D341Med (cell line): ENCODE measurements at regions not wholly inside any gene's neighbourhood (a gene's known extent, or its start where the extent isn't known, plus 50 kb on each side); places are given as distances from the start of the nearest gene placed in this dataset.

Source experiments
- DNase-seq: peaks from one replicate; pipeline ENCODE4 v3.0.0; 2012; ENCODE audit warnings: low spot score

DNA sequence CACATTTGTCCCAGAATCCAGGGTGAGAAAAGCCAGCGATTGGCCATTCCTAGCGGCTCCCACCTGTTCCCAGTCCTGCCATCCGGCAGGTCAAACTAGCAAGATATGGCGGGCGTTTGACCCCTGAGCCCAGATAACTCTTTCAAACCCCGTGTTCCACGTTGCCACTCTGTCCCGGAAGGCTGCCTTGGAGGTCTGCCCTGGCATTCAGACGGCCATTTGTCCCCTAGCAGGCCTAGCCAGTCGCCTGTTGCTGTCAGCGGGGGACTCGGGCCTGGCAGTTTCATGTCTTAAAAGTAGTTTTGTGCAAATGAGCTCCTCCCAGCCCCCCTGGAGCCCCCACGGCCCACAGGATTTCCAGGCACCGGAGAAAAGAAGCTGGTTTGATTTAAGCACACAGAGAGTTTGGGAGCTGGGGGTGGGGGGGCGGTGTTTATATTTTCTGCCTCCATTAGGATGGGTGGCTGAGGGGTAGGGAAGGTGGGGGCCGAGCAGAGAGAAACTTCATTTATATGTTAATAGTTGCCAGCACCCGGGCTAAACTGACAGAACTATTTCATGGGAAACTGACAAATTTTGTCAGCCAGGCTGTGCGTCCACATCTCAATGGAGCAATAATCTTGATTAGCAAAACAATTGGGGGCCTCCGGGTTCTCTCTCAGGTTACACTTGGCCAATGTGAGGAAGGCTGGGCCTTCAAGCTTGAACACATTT lies 240.9 kb upstream of the SALL1 start:
- no peak for DNase-seq

DNA sequence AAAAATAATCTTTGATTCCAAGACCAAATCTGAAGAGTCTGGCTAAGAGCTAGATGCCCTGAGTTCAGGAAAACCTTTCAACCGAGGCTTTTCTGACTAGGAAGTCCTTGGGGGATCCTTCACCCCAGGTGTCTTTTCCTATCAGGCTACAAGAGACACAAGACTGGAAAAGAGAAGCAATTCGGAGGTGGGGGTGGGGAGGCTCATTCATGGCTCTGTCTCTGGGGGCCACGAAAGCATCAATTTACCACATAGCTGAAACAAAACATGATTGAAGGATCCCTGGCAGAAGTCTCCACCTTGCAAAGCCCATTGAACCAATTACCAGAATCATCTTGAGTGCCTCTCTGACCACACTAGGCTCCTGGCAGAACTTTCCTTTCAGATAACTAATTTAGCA lies 239.8 kb upstream of the SALL1 start:
- no peak for DNase-seq

DNA sequence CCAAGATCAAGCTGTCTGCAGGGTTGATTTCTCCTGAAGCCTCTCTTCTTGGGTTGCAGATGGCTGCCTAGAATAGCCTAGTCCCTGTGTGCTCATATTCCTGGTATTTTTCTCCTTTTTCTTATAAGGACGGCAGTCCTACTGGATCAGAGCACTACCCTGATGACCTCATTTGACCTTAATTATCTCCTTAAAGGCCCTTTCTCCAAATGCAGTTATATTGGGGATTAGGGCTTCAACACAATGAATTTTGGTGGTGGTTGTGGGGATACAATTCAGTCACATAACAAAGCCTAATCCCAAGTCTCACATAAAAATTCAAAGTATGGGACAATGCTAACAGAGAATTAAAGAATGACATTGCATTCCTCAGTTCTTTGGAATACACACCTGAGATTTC lies 238.8 kb upstream of the SALL1 start:
- DNase-seq, result no peak

DNA sequence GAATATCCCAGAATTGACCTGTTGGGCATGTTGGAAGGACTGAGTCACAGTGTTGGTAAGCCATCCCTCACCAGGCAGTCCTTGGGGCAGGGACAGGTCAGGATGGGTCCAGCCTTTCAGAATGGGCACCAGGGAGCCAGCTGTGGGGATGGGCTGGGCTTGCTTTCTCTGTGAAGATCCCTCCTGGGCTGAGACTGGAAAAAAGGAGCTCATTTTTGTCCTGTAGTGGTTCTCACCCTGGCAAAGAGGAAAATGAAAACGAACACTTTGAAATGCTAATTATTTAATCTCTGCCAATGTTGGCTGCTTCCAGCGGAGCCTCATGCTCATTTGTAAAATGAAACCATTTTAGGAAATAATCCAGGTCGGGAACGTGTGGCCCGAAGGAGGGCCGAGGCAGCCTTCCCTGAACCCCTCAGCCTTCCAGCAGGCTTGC lies 237.5 kb upstream of the SALL1 start:
- DNase-seq, result no peak

DNA sequence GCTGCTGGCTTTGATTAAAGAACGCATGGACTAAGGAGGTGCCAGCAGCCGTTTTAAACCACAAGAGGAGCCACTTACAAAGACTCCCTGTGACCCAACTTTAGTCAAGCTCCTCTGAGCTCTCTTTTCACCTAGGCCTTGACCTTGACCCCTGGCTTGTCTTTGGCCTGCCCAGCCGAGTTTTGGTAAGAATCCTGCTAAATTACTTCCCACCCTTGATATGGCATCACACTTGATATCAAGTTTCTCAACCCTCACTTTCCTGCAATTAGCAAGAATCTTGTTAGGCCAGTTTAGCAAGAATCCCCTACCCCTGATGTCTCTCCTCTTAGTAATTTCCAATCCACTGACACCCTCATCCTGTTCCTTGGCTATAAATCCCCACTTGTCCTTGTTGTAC lies 232.8 kb upstream of the SALL1 start:
- DNase-seq, result no peak

DNA sequence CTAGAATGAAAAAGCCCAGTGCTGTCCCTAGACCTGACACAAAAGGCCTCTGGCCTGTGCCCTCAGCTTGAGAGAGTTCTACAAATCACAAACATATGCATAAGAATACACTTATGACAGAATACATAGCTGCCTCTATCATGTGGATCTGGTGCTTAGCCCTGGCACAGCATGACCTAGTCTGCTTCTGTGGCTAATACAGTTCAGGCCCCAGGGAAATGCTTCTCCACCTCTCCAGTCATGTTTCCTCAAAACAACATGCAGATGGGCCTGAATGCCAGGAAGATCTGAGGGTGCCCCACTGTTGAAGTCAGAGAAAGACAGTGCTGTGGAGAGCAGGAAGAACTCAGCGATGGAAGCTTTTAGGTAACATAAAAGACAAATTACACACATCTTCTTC lies 231.9 kb upstream of the SALL1 start:
- no peak for DNase-seq

DNA sequence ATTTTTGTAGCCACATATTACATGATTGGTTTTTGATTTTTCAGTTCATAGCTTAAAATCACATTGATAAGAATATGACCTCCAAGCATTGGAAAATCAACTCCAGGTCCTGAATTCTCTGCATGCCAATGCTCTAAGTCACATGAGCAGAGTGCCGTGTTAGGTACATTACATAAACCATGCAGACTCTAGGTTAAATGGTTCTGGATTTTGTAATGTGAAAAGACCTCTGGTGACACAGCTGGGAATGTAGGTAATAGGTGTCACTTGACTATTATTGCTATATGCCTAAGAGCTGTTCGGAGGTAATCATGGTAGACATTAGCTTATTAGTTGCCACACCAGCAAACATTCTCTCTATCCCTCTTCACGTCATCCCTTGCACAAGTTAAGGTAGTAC lies 231.1 kb upstream of the SALL1 start:
- DNase-seq, result no peak

DNA sequence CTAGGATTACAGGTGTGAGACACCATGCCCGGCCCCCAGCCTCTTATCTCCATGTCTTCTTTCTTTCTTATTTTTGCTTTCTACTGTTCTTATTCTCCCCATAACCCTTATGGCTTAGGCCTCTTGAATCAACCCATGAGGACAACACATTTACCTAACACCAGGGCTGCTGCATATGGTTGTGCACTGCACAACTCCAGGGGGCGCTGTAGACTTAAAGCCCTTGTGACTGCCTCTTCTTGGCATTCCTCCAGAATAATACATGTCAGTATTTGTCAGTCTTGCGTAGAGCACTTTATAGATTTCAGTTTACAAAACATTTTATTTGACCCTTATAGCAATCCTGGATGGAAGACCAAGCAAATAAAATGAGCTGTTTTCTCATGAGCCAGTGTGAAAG lies 225.0 kb upstream of the SALL1 start:
- no peak for DNase-seq

DNA sequence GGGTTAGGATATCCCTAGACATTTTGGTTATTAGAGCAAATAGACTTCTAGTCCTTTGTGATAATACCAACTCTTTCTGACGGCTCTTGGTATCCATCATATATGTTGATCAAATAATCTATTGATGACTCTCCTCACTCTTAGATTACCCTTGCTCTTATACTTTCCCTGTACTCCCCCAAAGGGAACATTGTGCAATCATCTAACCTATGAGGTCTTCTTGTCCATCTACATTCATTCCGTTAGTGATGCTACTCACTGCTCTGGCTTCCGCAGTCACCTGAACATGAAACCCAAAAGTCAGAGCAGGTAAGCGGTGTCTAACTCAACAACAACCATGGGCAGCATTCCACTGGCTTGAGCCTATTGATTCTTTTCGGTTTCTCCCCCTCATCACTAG lies 223.7 kb upstream of the SALL1 start:
- DNase-seq, result no peak

DNA sequence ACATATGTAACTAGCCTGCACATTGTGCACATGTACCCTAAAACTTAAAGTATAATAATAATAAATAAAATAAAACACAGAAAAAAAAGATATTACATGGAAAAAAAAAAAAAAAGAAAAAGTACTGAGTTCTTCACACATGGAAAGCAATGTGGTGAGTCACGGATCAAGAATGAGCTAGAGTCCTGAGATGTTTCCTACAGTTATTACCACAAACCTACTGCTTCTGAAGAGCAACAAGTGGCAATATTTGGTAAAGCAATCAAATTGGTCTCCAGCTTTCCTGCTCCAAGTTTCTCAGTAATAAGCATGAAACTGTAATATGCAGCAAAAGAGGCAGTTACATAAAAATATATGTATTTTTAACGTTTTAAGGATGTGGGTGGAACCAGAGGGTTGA lies 223.3 kb upstream of the SALL1 start:
- DNase-seq, result no peak

DNA sequence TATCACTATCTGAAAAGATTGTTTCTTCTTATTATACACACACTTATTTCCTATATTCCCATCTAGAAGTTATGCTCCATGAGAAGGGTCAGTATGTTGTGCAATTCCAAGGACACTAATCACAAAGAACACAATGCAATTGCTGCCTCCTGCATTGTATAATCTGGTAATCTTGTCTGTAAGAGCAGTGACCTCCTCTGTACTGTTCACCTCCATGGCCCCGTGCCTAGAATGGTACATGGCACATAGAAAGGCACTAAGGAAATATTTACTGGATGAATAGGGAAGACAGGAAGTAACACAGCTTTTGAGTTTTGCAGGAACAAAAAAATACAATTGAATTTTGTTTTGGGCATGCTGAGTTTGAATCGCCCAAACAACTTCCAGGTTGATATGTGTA lies 214.6 kb upstream of the SALL1 start:
- DNase-seq, result no peak

DNA sequence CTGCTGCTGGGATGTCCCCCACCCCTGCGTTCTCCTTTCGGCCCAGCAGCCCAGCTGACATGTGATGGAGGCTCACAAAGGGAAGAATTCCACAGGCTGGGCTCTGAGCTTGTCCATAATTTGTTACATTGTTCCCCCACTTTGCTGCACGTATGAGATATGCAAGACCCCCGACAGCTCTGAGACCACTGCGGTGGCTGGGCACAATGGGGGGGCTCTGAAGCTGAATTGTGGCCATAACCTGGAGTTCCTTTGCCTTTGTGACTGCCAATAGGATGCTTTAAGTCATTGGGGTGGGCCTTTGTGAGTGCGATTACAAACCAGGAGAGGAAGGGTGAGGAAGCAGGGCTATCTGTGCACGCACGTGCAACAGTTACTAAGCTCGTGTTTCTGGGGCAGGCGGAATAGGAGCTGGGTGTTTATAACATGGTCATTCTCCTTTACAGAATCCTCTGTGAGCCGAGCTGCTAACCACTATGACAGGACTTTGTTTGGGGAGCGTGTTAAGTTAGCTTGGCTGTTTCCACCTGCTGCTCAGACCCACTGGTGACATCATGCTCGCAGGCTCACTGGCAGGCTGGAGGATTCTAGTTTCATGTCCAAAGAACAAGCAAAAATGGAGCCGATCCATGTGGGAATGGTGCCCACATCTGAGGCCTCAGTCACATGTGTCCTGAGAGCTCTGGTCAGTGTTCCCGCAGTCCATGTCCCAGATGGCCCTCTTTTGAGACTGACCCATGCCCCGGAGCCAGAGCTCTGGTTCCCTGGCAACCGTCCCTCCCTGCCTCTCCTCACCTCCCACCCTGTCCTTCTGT lies 208.3 kb upstream of the SALL1 start:
- no peak for DNase-seq

DNA sequence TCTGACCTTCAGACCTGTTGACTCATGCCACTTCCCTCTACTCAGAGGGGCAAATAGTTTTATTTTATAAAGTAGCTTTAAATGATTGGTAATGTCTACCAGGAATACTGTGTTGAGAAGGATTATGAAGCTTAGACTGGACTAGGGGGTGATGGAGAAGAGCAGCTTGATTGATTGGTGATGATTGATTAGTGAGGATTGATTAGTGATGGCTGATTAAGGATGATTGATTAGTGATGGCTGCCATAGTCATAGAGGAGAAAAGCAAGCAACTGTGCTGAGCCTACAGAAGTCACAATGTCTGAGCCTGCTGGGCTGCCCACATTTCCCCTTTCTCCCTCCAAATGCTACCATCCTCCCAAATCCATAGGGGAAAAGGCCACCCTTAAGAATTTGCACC lies 206.8 kb upstream of the SALL1 start:
- no peak for DNase-seq

DNA sequence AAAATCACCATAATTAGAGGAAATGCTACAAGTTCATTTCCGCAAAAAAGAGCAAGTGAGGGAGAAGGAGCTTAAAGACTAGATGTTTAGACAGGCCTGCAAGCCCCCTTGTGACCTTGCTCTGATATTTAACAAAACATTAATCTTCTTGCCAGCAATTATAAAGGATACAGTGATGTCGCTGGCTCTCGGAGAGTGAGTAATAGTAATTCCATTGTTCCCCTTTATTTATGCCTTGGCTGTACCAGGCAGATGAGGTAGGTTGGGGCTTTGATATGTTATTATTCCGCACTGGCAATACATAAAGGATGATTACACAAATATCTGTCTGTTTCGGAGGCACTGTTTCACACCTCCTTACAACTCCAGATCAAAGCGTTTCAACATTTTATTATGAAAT lies 204.8 kb upstream of the SALL1 start:
- DNase-seq, result no peak

DNA sequence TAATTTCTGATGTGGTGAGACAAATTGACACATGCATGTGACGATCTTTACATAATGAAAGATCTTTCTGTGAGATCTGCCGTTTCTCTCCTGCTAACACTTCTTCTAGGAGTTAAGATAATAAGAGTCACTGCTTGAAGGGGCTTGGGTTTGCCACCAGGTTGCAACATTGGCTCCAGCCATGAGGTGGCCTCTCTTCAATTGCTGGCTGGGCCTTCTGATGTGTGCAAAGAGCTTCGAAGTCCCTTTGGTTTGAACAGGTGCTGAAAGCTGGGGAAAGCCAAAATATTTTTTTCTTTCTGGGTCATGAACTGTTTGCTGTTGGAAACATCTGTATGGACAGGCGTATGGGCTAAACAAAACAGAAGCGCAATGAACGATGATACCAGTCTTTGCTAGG lies 204.1 kb upstream of the SALL1 start:
- DNase-seq, result no peak

DNA sequence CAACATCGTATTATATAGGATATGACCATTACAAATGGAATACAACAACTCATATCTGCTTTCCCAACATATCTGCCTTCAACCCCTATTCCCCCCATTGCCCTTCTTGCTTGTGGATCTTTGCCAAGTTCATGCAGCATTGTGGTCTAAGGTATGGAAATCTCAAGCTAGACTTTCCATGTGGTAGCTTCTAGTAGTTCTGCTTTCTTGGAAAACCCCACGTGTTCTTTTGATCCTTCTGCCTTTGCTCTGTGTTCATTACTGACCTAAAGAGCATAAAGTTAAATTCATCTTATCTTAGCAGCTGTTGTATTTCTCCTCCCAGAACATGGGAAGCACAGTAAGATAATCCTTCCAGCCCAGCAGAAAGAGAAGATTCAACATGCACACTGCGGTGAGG lies 202.0 kb upstream of the SALL1 start:
- no peak for DNase-seq

DNA sequence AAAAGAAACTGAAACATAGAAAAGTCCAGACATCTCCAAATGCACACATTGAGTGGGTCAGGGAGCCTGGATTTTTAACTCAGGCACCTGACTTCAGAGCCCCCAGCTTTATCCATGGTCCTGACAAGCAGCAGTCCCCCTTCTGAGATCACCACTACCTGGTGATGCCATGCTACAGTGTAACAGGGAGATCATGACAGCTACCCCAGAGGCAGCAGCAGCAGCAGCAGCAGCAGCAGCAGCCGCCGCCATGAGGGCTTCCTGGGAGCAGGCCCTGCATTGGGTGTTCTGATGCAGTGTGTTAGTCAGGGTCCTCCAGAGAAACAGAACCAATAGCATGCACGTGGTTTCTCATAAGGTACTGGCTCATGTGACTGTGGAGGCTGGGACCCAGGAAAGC lies 198.6 kb upstream of the SALL1 start:
- no peak for DNase-seq

DNA sequence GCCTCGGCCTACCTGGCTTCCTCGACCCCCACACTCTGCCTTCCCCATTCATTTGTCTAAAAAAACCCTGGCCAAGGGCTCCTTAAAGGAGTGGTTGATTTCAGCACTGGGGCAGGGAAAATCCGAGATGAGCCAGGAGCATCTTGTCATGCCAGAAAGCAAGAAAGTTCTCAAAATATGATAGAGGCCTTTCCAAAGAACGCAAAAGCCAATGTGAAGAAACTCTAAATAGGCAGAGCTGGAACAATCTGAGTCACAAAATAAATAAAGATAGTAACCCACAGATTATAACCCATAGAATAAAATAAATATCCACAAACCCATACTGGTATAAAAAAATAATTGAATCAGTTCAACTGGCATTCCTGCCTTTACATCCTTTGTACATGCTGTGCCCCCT lies 192.3 kb upstream of the SALL1 start:
- DNase-seq, result no peak

DNA sequence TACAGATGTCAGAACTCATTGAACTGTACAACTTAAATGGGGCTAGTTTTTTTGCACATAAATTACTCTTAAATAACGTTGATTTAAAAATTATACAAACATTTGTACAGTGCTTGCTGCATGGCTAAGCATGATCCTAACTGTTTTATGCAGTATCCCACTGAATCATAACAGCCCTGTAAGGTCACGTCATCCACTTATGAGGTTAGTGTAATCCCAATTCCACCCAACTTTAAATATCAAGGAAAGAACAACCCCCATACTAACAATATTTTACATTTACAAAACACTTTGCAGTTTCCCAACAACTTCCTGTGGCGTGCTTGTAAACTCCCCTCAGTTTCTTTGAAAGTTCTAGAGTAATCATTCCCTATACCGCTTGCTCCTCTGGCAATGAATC lies 190.1 kb upstream of the SALL1 start:
- no peak for DNase-seq

DNA sequence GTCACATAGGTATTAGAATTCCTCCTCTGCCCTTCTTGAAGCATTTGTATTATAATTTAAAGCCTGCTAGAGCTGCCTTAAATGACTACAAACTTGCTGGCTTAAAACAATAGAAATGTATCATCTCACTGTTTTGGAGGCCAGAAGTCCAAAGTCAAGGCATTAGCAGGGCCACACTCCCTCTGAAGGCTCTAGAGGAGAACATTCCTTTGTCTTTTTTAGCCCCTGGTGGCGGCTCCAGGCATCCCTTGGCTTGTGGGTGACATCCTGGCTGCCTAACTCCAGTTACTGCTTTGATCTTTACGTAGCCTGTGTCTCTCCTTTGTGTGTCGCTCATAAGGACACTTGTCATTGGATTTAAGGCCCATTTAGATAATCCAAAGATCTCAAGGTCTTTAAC lies 186.6 kb upstream of the SALL1 start:
- no peak for DNase-seq

DNA sequence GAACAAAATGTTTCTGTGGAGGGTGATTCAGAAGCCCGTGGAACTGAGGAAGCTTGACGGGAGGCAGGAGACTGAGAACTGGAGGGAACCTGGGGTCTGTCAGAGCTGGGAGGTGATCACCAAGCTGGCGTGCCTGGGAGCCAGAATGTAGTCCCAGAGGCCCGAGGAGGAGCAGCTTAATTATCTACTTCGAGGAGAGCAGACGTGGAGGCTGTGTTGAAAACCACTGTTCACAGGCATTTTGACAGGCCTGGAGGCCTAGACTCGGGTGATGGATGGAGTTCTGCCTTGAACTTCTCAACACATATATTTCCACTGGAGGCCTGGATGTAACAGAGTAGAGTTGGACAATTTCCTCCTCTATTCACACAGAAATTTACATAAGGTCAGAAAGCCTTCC lies 177.7 kb upstream of the SALL1 start:
- no peak for DNase-seq

DNA sequence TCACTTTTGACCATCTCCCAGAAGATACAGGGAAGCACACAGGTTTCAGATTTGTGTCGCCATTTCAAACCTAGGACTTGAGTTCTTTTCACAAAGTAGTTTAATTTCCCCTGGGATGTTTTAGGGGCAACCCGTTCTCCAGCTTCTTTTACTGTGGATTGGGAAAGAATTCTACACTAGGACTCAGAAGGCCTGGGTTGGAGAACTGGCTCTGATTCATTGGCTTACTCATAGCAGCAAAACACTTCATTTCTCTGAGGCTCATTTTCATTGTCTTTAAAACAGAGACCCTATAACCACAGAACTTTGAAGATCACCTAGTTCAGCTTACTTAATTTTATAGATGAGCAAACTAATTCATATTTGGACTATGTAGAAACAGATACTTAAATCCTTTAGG lies 175.9 kb upstream of the SALL1 start:
- no peak for DNase-seq

DNA sequence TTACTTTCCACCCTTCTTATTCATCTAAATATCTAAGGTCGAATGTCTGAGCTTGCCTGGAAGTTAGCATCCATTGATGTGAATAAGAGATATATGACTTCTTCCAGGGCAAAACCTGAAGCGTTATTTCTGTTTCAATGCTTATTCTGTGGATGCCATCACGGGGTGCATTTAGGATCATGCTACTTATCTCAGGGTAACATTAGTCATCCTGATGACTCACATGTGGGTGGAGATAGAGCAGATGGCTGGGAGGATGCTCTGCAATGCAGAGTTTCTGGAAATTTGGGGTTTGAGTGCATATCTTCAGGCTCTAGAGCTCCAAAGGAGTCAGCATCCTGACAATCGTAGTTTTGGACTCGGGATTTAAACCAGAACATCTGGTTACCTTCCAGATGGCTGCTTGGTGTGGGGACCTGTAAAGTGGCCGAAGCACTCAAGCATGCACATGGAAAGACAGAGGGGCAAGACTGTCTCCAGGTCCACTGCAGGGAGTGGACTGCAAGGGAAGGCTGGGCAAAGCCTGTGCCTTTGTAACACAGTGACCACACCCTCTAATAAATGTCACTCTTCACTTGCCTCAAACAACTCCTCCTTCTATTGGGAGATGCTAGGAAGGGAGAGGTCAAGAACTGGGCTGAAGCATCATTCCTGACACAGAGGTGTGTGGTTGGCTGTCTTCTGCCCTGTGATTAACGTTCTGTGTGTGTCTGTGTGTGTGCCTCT lies 175.2 kb upstream of the SALL1 start:
- no peak for DNase-seq
